GM12864 (cell line): ENCODE measurements at regions not wholly inside any gene's neighbourhood (a gene's known extent, or its start where the extent isn't known, plus 50 kb on each side); places are given as distances from the start of the nearest gene placed in this dataset.

Experiments
- DNase-seq: peaks from one replicate; pipeline ENCODE4 v3.0.0-alpha.2; 2011; ENCODE audit warnings: low read depth
- H3K4me3 ChIP-seq: 2 replicates; pipeline ENCODE4 v1.5.1; 2011; ENCODE audit warnings: mild to moderate bottlenecking, low read depth, low read length, control low read depth
- CTCF ChIP-seq: IDR thresholded peaks from 2 replicates; pipeline ENCODE4 v1.5.1; 2011; ENCODE audit warnings: low read depth, mild to moderate bottlenecking, moderate library complexity, low read length, control low read depth, inconsistent platforms; ENCODE audit errors: missing control alignments

- DNase-seq, result no peak
Observed at GRCh38 chr18:4836141-4836540, 360.9 kb downstream of the AKAIN1 start.

GRCh38 chr18:4831791-4832375 is 365.2 kb downstream of the AKAIN1 start:
- no peak for TF ChIP-seq CTCF
- DNase-seq, result no peak
- H3K4me3 ChIP-seq, result no peak overlapping the region

More at GRCh38 chr18:4836141-4836540, 360.9 kb downstream of the AKAIN1 start:
- TF ChIP-seq CTCF, result no peak
- H3K4me3 ChIP-seq, result no peak overlapping the region

GRCh38 chr18:4831127-4831526 is 365.9 kb downstream of the AKAIN1 start:
- H3K4me3 ChIP-seq, result no peak overlapping the region
- no peak for TF ChIP-seq CTCF
- DNase-seq, result no peak

- DNase-seq, result no peak
- H3K4me3 ChIP-seq, result no peak overlapping the region
- no peak for TF ChIP-seq CTCF
Observed at GRCh38 chr18:4823091-4823490, 368.0 kb upstream of the DLGAP1 start.

- no peak overlapping the region for H3K4me3 ChIP-seq
- no peak for TF ChIP-seq CTCF
- no peak for DNase-seq
Observed at GRCh38 chr18:4821801-4822200, 366.7 kb upstream of the DLGAP1 start.

GRCh38 chr18:4817665-4818064 is 362.6 kb upstream of the DLGAP1 start:
- no peak for TF ChIP-seq CTCF
- H3K4me3 ChIP-seq, result no peak overlapping the region
- DNase-seq, result no peak

- no peak overlapping the region for H3K4me3 ChIP-seq
- no peak for TF ChIP-seq CTCF
- no peak for DNase-seq
Observed at GRCh38 chr18:4813708-4814107, 358.6 kb upstream of the DLGAP1 start.
